GM13976 (cell line): ENCODE measurements at regions not wholly inside any gene's neighbourhood (a gene's known extent, or its start where the extent isn't known, plus 50 kb on each side); places are given as distances from the start of the nearest gene placed in this dataset.

Experiments
- DNase-seq: peaks from one replicate; pipeline ENCODE4 v3.0.0; 2012; ENCODE audit warnings: low spot score
- in situ Hi-C: fragments of 300-500 bp; cut with MboI; formaldehyde crosslinking; loops from one replicate; pipeline ENCODE4 v1.12.0; 2022; ENCODE audit warnings: low sequenced_read_pairs, mixed read lengths, inconsistent platforms; ENCODE audit not compliant: unreplicated experiment
- TF ChIP-seq, protein P1 (sequence below): IDR thresholded peaks from 2 replicates; pipeline ENCODE4 v1.5.1; 2012; ENCODE audit warnings: borderline replicate concordance, mild to moderate bottlenecking; ENCODE audit not compliant: insufficient read depth; ENCODE audit errors: extremely low read depth, missing control alignments, control extremely low read depth

DNA sequence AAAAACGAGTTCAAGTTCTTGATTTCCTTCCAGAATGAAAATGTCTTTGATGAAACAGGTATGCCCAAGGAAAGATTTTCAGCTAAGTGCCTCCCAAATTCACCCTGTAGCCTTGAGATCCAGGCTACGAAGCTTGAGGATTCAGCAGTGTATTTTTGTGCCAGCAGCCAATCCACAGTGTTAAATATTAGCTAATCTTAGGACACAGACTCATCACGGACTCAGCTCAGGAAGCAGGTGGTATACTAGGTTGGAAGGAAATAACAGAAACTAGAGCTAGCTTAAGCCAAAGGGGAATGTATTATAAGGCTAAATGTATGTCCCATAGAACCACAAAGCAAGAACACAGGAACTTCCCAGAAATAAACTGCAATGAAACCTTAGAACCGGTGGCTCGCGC is 151.0 kb upstream of the PRSS1 start:
- DNase-seq, result no peak
- in situ Hi-C loops, result no loop called here
- TF ChIP-seq, protein P1, sequence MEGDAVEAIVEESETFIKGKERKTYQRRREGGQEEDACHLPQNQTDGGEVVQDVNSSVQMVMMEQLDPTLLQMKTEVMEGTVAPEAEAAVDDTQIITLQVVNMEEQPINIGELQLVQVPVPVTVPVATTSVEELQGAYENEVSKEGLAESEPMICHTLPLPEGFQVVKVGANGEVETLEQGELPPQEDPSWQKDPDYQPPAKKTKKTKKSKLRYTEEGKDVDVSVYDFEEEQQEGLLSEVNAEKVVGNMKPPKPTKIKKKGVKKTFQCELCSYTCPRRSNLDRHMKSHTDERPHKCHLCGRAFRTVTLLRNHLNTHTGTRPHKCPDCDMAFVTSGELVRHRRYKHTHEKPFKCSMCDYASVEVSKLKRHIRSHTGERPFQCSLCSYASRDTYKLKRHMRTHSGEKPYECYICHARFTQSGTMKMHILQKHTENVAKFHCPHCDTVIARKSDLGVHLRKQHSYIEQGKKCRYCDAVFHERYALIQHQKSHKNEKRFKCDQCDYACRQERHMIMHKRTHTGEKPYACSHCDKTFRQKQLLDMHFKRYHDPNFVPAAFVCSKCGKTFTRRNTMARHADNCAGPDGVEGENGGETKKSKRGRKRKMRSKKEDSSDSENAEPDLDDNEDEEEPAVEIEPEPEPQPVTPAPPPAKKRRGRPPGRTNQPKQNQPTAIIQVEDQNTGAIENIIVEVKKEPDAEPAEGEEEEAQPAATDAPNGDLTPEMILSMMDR, result no peak

DNA sequence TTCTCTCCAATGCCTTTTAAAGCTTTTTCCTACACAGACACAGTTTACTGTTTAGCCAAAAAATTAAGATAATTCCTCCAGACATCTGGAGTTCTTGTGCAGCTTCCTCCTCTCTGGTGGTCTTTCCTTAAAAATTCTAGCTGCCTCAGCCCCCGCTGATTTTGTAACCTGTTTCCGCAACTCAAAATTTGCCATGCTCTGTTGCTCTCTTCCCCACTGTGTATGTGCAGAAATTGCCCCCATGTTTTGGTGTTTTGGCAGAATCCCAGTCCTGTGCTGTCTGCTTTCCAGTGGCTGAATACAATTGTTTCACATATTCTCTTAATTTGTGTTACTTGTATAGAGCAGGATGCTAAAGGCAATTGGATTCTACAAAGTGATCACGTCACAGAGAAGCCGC is 151.7 kb upstream of the PRSS1 start:
- TF ChIP-seq, protein P1, result no peak

DNA sequence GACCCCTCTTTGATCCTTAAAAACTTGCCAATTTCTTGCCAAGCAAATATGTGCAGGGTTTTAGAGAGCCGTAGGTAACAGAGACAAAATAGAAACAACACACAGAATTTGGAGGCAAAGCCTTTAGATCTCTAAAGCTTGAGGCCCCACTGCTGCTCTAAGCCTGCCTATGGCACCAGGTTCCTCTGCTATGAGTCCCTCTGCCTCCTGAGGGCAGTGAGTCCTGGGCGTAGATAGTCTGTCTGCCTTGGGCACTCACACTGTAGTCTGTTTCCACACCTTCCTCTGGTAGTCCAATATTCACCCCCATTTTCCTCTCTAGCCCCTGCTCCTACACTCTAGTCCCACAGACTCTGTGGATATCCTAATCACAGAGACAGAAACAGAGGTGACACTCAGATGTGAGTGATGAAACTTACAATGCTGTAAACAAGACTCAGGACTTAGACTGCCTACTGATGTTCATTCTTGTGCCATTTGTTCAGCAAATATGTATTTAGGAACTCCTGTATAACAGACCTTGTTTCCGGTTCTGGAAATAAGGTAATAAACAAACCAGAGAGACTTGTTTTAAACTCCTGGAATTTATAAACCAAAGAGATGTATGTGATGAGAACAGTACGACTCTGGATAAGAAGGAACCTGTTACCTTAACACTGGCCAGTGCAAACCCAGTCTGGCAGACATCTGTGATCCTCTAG is 153.3 kb upstream of the PRSS1 start:
- in situ Hi-C loops, result no loop called here
- no peak for DNase-seq
- TF ChIP-seq, protein P1, result no peak

More for the DNA sequence above, 151.7 kb upstream of the PRSS1 start:
- no peak for DNase-seq
- in situ Hi-C loops, result no loop called here

DNA sequence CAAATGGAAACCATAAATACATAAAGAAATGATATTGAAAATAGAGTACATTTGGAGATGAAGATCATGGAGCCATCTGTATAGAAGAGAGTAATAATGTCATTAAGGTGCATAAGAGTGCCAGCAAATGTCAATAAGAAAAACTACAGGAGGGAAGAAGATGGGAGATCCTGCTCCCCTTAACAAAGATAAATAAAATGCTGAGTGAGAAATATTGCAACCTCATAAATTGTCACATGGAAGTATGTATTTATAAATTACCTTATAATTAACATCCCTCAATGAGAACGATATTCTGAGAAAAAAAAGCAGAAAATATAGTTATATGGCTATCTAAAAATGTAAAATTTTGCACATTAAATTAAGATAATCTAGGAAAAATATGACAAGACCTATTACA is 155.2 kb upstream of the PRSS1 start:
- DNase-seq, result no peak
- in situ Hi-C loops, result no loop called here

DNA sequence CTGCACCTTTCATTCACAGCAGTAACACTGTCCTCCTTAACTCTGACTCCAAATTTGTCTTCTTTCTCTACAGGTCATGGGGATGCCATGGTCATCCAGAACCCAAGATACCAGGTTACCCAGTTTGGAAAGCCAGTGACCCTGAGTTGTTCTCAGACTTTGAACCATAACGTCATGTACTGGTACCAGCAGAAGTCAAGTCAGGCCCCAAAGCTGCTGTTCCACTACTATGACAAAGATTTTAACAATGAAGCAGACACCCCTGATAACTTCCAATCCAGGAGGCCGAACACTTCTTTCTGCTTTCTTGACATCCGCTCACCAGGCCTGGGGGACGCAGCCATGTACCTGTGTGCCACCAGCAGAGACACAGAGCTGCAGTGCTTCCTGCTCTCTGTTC is 156.2 kb upstream of the PRSS1 start:
- DNase-seq, result no peak
- in situ Hi-C loops, result no loop called here
- TF ChIP-seq, protein P1, result no peak

More for the DNA sequence above, 155.2 kb upstream of the PRSS1 start:
- TF ChIP-seq, protein P1, result no peak

DNA sequence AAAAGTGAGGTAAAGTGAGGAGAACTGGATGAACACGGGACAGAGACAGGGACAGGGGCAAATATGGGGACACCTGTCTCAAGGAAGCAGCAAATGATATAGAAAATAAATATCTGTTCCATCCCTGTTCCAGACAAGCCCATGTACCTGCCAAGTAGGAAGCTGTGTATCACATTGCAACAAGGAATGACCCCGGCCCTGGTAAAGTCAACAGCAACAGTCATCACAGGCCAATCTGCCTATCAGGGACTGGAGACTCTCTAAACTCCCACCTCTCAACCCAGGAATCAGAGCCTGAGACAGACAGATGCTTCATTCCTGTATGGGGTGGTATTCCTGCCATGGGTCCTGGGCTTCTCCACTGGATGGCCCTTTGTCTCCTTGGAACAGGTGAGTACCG is 156.6 kb upstream of the PRSS1 start:
- DNase-seq, result no peak
- TF ChIP-seq, protein P1, result no peak
- in situ Hi-C loops, result no loop called here
